ENCODE measurements at regions not wholly inside any gene's neighbourhood (a gene's known extent, or its start where the extent isn't known, plus 50 kb on each side); places are given as distances from the start of the nearest gene placed in this dataset.

DNA sequence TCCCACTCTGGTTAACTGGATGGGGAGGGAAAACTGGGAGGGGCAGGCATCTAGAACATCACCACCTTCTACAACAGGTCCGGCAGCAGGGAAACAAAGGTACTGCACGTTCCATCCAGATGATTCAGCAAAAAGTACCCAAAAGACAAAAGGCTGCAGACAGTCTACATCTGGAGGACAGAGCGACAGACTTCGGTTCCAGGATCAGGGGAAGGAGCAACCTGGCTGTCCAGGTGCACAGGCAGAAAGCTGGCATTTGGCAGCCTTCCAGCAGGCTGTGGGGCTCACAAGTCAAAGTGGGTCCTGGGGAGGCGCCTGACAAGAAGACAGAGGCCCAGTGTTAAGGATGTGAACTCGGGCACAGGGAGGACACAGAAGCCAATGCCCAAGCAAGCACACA is 202.9 kb downstream of the SUCLA2 start:
- no peak overlapping the region for H3K4me2 ChIP-seq (ENCODE audit: low read depth, low read length)
- POLR2A ChIA-PET (ENCODE audit: unreplicated experiment), result no interaction called here
- H3K14ac ChIP-seq (replicated peaks; ENCODE audit: low read depth, low read length), result no peak overlapping the region
- H2BK20ac ChIP-seq (ENCODE audit: low read depth, low read length), result no peak overlapping the region
- H3K9me1 ChIP-seq (ENCODE audit: insufficient read depth, low read length), result no peaks in the 10 kb centered on the region
- TF ChIP-seq FOS (IDR thresholded peaks at IDR 0.05; ENCODE audit: low read depth, low read length) (no peak), RFX5 (IDR thresholded peaks at IDR 0.05; ENCODE audit: low read depth, low read length) (no peak), RCOR1 (IDR thresholded peaks at IDR 0.05; ENCODE audit: insufficient replicate concordance, low read length) (no peak), MAZ (IDR thresholded peaks at IDR 0.05; ENCODE audit: borderline replicate concordance, low read depth, low read length) (no peak), BHLHE40 (IDR thresholded peaks at IDR 0.05; ENCODE audit: low read depth, low read length) (no peak), SMC3 (IDR thresholded peaks at IDR 0.05; ENCODE audit: low read depth, low read length) (no peak), CHD1 (IDR thresholded peaks at IDR 0.05; ENCODE audit: low read depth, low read length) (no peak), CEBPB (IDR thresholded peaks at IDR 0.05; ENCODE audit: low read depth, low read length) (no peak), NFE2L2 (IDR thresholded peaks at IDR 0.05; ENCODE audit: low read depth, low read length) (no peak), MXI1 (IDR thresholded peaks at IDR 0.05; ENCODE audit: borderline replicate concordance, low read depth, low read length) (no peak), MAFK (IDR thresholded peaks at IDR 0.05; ENCODE audit: low read depth, low read length) (no peak; the same call in 1 of the 2 replicates), RAD21 (IDR thresholded peaks at IDR 0.05; ENCODE audit: low read length) (no peak), POLR2A (IDR thresholded peaks at IDR 0.05; ENCODE audit: low read depth, low read length) (no peak)
- TF ChIP-seq, protein P1, sequence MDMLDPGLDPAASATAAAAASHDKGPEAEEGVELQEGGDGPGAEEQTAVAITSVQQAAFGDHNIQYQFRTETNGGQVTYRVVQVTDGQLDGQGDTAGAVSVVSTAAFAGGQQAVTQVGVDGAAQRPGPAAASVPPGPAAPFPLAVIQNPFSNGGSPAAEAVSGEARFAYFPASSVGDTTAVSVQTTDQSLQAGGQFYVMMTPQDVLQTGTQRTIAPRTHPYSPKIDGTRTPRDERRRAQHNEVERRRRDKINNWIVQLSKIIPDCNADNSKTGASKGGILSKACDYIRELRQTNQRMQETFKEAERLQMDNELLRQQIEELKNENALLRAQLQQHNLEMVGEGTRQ (IDR thresholded peaks at IDR 0.05; ENCODE audit: low read depth, low read length), result no peak
- TF ChIP-seq, protein P2, sequence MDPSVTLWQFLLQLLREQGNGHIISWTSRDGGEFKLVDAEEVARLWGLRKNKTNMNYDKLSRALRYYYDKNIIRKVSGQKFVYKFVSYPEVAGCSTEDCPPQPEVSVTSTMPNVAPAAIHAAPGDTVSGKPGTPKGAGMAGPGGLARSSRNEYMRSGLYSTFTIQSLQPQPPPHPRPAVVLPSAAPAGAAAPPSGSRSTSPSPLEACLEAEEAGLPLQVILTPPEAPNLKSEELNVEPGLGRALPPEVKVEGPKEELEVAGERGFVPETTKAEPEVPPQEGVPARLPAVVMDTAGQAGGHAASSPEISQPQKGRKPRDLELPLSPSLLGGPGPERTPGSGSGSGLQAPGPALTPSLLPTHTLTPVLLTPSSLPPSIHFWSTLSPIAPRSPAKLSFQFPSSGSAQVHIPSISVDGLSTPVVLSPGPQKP (IDR thresholded peaks at IDR 0.05; ENCODE audit: borderline replicate concordance, low read depth, low read length), result no peak
- TF ChIP-seq, protein P3, sequence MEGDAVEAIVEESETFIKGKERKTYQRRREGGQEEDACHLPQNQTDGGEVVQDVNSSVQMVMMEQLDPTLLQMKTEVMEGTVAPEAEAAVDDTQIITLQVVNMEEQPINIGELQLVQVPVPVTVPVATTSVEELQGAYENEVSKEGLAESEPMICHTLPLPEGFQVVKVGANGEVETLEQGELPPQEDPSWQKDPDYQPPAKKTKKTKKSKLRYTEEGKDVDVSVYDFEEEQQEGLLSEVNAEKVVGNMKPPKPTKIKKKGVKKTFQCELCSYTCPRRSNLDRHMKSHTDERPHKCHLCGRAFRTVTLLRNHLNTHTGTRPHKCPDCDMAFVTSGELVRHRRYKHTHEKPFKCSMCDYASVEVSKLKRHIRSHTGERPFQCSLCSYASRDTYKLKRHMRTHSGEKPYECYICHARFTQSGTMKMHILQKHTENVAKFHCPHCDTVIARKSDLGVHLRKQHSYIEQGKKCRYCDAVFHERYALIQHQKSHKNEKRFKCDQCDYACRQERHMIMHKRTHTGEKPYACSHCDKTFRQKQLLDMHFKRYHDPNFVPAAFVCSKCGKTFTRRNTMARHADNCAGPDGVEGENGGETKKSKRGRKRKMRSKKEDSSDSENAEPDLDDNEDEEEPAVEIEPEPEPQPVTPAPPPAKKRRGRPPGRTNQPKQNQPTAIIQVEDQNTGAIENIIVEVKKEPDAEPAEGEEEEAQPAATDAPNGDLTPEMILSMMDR (conservative IDR thresholded peaks at IDR 0.05; ENCODE audit: low read depth, low read length), result no peak
- no peak overlapping the region for H2BK120ac ChIP-seq (ENCODE audit: low read depth, low read length)
- peaks cover 5% of the 10 kb centered on the region; the same call in 1 of the 2 replicates for H3K27me3 ChIP-seq (ENCODE audit: control insufficient read depth, insufficient read depth, low read length)
- no peak overlapping the region for H2BK5ac ChIP-seq (ENCODE audit: low read depth, low read length, poor library complexity, severe bottlenecking)
- no peaks in the 10 kb centered on the region for H3K36me3 ChIP-seq (ENCODE audit: control insufficient read depth, insufficient read depth, low read length)
- H2AFZ ChIP-seq (replicated peaks; ENCODE audit: low read length, poor library complexity), result no peak overlapping the region
- no peak overlapping the region for H3K18ac ChIP-seq (ENCODE audit: low read depth, low read length)
- no peak overlapping the region for H2AK5ac ChIP-seq (ENCODE audit: low read depth, low read length)
- H3K9me3 ChIP-seq (ENCODE audit: control insufficient read depth, insufficient read depth, low read length), result peaks cover 3% of the 10 kb centered on the region; the same call in 1 of the 2 replicates
- no peak overlapping the region for H4K91ac ChIP-seq (ENCODE audit: insufficient read depth, low read depth, low read length)
- H2AK9ac ChIP-seq (replicated peaks; ENCODE audit: low read depth, low read length, poor library complexity), result no peak overlapping the region
- ATAC-seq (ENCODE audit: low read depth), result no peak
- no peak overlapping the region for H3K9ac ChIP-seq (ENCODE audit: low read depth, low read length)
- in situ Hi-C loops (cut with MboI; ENCODE audit: low sequenced_read_pairs), result no loop called here
- BruUV-seq (replicated peaks), result no TSS peak
- no peak overlapping the region for H3K27ac ChIP-seq (ENCODE audit: insufficient read depth, low read length)
- H4K5ac ChIP-seq (ENCODE audit: low read depth, low read length), result no peak overlapping the region
- DNase-seq, result no peak
- no peak overlapping the region for H3K23ac ChIP-seq (ENCODE audit: low read depth, low read length)
- dilution Hi-C loops (cut with HindIII; ENCODE audit: low sequenced_read_pairs, unreplicated experiment), result no loop called here
- H3K4ac ChIP-seq (ENCODE audit: low read depth, low read length), result no peak overlapping the region
- no peak overlapping the region for H4K8ac ChIP-seq (ENCODE audit: low read depth in 2 of 2, low read length in 2 of 2)
- CTCF ChIA-PET, result no interaction called here
- no peaks in the 10 kb centered on the region for H3K79me1 ChIP-seq (ENCODE audit: low read depth in 1 of 2, low read length in 2 of 2)
- no peaks in the 10 kb centered on the region for H3K4me1 ChIP-seq (ENCODE audit: control insufficient read depth, insufficient read depth, low read length)
- H3K56ac ChIP-seq (ENCODE audit: extremely low read depth, insufficient read depth, low read length), result no peak overlapping the region
- H3K4me3 ChIP-seq (ENCODE audit: insufficient read depth, low read depth, low read length), result no peak overlapping the region
- no peak overlapping the region for H2BK15ac ChIP-seq (ENCODE audit: low read depth, low read length)
- 62% methylated on average over 3 of the region's 6 CpGs; no CpG with 5 or more reads in 1 of the 2 experiments for WGBS, 2 experiments (ENCODE audit: extremely low coverage in 2 of 2, insufficient read length in 1 of 2)
- intact Hi-C loops (cut with micrococcal nuclease), result loop anchor here (10.0 kb wide), 1 partner anchor 297 kb away; the partner anchor contains the start of gene MED4
- H4K20me1 ChIP-seq (ENCODE audit: insufficient read depth, low read length), result no peaks in the 10 kb centered on the region
